Right hindlimb (tissue), 1 donor: ENCODE measurements at regions not wholly inside any gene's neighbourhood (a gene's known extent, or its start where the extent isn't known, plus 50 kb on each side); places are given as distances from the start of the nearest gene placed in this dataset.

ENCODE experiments used
- DNase-seq: peaks from one replicate; pipeline ENCODE4 v3.0.0-alpha.2; 2018

DNA sequence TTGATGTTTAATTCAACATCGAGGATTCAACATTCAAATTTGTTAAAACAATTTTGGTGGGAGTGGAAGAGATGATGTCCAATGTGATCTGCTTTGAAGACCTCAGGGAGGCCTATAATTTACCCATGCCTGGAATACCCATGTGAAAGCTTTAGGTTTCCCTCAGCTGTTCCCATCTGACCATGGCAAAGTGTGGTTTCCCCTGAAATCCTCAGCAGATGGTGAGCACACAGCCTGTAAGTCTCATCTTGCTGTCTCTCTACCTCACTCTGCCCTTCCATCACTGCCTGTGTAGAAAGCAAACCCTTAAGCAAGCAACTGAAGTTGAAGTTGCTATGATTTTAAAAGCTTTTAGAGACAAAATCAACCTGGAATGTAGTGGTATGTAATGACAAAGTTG lies 80.1 kb upstream of the ATF3 start:
- no peak for DNase-seq

DNA sequence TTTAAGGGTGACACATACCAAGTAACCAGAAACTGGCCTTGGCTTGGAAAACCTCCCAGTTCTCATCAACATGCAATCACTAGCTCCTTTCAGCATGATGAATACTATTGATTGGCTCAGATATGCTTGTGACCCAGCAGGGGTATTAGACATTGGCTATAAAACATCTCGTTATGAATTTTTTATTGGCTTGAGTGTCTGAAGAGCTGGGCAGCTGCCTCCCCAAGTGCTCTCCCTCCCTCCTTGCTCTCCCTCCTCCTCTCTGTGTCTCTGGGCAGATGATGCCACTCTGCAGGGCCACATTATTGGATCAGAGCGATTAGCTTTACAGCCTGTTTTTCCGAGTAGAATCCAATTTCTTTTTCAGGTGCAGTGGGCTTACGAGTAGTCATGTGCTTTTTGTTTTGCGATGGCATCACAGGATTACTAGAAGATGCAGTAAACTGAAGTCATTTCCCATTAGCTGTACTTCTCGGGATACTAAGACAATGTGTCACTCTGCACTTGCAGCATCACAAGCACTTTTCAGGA lies 79.3 kb upstream of the ATF3 start:
- DNase-seq: no peak

- no peak for DNase-seq
Measured at GRCh38 chr1:212531267-212531666, 77.3 kb upstream of the ATF3 start.

DNA sequence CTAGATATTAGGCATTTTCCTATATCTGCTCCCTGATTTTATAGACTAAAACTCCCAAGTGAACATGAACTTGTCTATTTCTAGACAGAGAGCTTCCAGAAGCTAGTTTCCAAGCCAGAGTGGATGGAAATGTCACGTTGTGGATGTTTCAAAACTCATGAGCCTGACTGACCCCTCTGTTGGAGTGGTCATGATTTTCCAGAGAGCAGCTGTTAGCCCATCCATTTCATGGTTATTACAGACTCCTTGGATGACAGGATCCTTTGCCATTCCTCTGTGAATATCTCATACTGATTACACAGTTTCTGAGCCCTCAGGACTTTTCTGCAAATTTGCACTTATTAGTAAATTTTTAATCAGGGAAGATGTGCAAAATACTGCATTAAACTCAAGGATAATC lies 76.8 kb upstream of the ATF3 start:
- DNase-seq: no peak

- no peak for DNase-seq
Measured at GRCh38 chr1:212532469-212533147, 76.0 kb upstream of the ATF3 start.

- DNase-seq: no peak
Measured at GRCh38 chr1:212533148-212533517, 75.4 kb upstream of the ATF3 start.

DNA sequence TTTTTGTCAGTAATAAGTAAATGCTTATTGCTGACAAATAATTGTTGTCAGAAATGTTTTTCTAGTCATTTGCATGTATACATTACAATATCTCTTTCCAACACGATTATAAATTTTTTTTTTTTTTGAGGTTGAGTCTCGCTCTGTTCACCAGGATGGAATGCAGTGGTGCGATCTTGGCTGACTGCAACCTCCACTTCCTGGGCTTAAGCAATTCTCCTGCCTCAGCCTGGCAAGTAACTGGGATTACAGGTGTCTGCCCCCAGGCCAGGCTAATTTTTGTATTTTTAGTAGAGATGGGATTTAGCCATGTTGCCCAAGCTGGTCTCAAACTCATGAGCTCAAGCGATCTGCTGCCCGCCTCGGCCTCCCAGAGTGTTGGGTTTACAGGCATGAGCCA lies 72.0 kb upstream of the ATF3 start:
- DNase-seq: no peak

DNA sequence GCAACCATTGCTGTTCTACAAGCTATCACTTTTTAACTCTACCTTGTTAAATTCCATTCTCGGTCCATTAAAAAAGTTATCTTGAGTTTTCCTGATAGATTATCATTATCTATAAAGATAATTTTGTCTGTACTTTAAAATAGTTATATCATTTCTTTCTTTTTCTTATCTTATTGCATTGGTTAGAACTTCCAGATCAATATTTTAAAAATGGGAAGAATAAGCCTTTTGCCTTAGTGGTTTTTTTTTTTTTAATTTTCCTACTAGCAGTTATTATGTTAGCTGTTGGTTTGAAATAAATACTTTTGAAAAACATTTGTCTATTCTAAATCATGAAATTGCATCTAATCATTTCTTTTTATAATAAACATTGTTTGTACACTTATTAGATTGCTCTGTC lies 71.0 kb upstream of the ATF3 start:
- no peak for DNase-seq

- DNase-seq: no peak
Measured at GRCh38 chr1:212539737-212540430, 68.7 kb upstream of the ATF3 start.

DNA sequence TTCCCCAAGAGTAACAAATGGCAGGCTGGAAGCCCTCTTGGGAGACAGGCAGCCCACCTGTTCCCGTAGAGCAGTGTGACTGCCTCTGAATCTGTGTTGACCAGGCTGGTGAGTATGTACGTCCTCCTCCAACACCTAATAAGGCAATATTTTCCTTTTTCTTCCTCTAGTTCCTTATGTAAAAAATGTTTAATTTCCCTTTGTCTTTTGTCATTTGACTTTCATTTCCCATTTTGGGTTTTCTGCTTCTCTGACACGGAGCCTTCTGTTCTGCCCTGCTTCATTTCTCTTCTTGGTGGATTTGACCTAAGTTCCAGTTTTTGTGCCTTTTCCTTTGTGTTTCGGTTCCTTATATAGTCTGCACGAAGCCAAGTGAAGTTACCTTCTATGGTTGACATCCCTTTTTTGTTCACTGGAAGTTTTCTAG lies 65.8 kb upstream of the ATF3 start:
- DNase-seq: no peak

DNA sequence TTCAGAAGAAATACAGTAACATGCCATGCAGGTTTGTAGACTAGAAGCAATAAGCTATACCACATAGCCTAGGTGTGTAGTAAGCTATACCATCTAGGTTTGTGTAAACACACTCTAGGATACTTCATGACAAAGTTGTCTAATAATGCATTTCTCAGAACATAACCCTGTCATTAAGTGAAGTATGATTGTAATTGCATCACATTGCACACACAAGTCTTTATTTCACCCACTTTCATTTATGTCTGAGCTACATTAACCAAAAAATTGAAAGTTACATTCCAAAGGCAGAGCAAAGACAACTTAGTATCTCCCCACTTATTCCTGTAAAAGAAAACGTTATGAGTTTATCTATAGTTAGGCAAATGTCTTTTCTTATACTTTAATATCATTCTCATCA lies 64.5 kb upstream of the ATF3 start:
- DNase-seq: no peak

DNA sequence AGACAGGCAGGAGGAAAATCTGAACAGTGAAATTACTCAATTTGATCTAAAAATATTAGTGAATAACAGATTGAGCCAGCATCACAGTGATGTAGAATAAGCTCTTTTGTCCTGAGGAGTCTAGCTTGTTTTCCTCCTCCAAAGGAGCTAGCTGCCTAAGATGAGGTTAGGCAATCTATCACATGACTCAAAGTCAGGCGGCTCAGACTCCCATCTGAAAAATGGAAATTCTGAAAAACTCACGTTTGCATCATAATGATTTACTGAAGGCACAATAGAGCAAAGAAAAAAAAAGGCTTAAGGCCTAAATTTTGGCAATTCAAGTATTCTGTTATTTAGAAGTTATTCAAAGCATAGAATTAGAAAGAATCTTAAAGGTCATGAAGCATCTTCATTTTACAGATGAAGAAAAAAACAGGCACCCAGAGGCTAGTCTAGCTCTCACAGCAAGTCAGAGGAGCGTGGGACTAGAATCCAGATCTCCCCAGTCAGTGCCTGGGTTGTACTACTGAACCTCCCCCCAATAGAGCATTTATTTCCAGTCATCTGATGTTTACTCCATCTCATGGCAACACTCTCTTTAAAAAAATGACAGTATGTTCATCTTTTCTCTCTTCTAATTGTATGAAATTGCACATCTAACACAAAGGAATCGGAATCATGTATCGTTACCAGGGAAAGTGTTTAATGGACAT lies 62.5 kb upstream of the ATF3 start:
- no peak for DNase-seq

- no peak for DNase-seq
Measured at GRCh38 chr1:212549503-212550017, 59.0 kb upstream of the ATF3 start.

GRCh38 chr1:212551929-212552328 lies 56.6 kb upstream of the ATF3 start:
- DNase-seq: no peak

- DNase-seq: no peak
Measured at GRCh38 chr1:212553676-212554075, 54.9 kb upstream of the ATF3 start.

GRCh38 chr1:212554401-212554800 lies 54.2 kb upstream of the ATF3 start:
- no peak for DNase-seq

- no peak for DNase-seq
Measured at GRCh38 chr1:212555426-212555825, 53.1 kb upstream of the ATF3 start.

DNA sequence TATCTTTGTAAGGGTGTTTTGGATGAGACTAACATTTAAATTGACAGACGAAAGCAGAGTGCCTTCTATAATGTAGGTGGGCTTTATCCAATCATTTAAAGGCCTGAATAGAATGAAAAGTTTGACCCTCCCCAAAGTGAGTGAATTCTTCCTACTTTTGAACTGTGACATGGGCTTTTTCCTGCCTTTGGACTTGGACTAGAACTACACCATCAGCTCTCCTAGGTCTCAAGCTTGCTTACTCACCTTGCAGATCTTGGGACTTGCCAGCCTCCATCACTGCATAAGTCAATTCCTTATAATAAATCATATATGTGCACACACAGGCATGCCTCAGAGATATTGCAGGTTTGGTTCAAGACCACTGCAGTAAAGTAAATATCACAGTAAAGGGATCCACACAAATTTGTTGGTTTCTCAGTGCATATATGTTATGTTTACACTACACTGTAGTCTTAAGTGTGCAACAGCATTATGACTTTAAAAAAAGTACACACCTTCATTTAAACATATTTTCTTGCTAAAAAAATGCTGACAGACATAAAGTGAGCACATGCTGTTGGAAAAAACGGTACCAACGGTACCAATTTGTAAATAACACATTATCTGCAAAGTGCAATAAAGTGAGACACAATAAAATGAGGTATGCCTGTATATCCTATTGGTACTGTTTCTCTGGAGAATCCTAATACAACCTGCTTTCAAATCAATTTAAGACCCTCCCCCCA lies 51.6 kb upstream of the ATF3 start:
- DNase-seq: no peak

GRCh38 chr1:212557739-212558692 lies 50.5 kb upstream of the ATF3 start:
- peak; percentile 63 for DNase-seq

GRCh38 chr1:212558693-212559480 lies 49.7 kb upstream of the ATF3 start:
- peak; percentile 96 for DNase-seq
